ENCODE measurements at regions not wholly inside any gene's neighbourhood (a gene's known extent, or its start where the extent isn't known, plus 50 kb on each side); places are given as distances from the start of the nearest gene placed in this dataset.

- Histone ChIP-seq H3K9me3 (replicated peaks in 1 of 2; ENCODE audit: control insufficient read depth in 2 of 2, insufficient read depth in 1 of 2, low read depth in 1 of 2, low read length in 2 of 2) (no peaks in the 10 kb centered on the region), H3K4me1 (ENCODE audit: control insufficient read depth in 2 of 2, insufficient read depth in 1 of 2, low read depth in 1 of 2, low read length in 2 of 2) (peaks cover 7 to 11% of the 10 kb centered on the region in 2 donors), H2AK5ac (ENCODE audit: low read depth, low read length) (no peak overlapping the region), H2BK15ac (ENCODE audit: low read length) (no peak overlapping the region), H3K27me3 (ENCODE audit: control insufficient read depth in 3 of 3, insufficient read depth in 3 of 3, low read depth in 1 of 3, low read length in 3 of 3) (peaks cover 26 to 100% (median 56%) of the 10 kb centered on the region in 3 experiments), H3K36me3 (replicated peaks in 1 of 2; ENCODE audit: control insufficient read depth in 2 of 2, insufficient read depth in 2 of 2, low read length in 2 of 2) (no peaks in the 10 kb centered on the region), H2BK5ac (ENCODE audit: low read length) (no peak overlapping the region), H2AFZ (ENCODE audit: low read length) (peak overlapping the region; percentile 82), H4K8ac (ENCODE audit: low read depth, low read length) (no peak overlapping the region), H3K4me3 (ENCODE audit: low read length in 2 of 2) (no peak overlapping the region), H2BK120ac (ENCODE audit: low read depth, low read length) (no peak overlapping the region), H3K18ac (ENCODE audit: low read length) (no peak overlapping the region), H3K9ac (ENCODE audit: low read depth, low read length, poor library complexity) (no peak overlapping the region), H3K14ac (ENCODE audit: low read length) (no peak overlapping the region), H3K79me1 (ENCODE audit: low read depth, low read length) (no peaks in the 10 kb centered on the region), H2BK12ac (ENCODE audit: low read length) (no peak overlapping the region), H3K27ac (replicated peaks; ENCODE audit: low read length) (no peak overlapping the region), H4K91ac (ENCODE audit: low read depth, low read length, poor library complexity) (no peak overlapping the region), H3K23ac (ENCODE audit: low read depth, low read length, poor library complexity) (no peak overlapping the region), H3K4ac (ENCODE audit: low read length) (no peak overlapping the region), H3K4me2 (ENCODE audit: insufficient read depth, low read length, poor library complexity, severe bottlenecking) (peak overlapping the region; percentile 50)
- no peak for DNase-seq (ENCODE audit: low spot score)
- WGBS, 2 donors (ENCODE audit: extremely low coverage in 2 of 2, insufficient read length in 2 of 2, insufficient replicate concordance in 1 of 2): no CpG with 5 or more reads among the region's 51 CpGs
Measured at GRCh38 chr15:96416934-96417759, 86.6 kb downstream of the NR2F2 start.

- no peak overlapping the region for H3K4me3 ChIP-seq (ENCODE audit: low read length in 2 of 2)
- H2BK15ac ChIP-seq (ENCODE audit: low read length): no peak overlapping the region
- no peaks in the 10 kb centered on the region for H3K79me1 ChIP-seq (ENCODE audit: low read depth, low read length)
- no peak overlapping the region for H4K8ac ChIP-seq (ENCODE audit: low read depth, low read length)
- H3K4ac ChIP-seq (ENCODE audit: low read length): no peak overlapping the region
- no peak overlapping the region for H2AFZ ChIP-seq (ENCODE audit: low read length)
- H3K27ac ChIP-seq (replicated peaks; ENCODE audit: low read length): no peak overlapping the region
- H3K4me2 ChIP-seq (ENCODE audit: insufficient read depth, low read length, poor library complexity, severe bottlenecking): no peak overlapping the region
- H3K36me3 ChIP-seq (replicated peaks in 1 of 2; ENCODE audit: control insufficient read depth in 2 of 2, insufficient read depth in 2 of 2, low read length in 2 of 2): no peaks in the 10 kb centered on the region
- H4K91ac ChIP-seq (ENCODE audit: low read depth, low read length, poor library complexity): no peak overlapping the region
- no peak overlapping the region for H2AK5ac ChIP-seq (ENCODE audit: low read depth, low read length)
- DNase-seq (ENCODE audit: low spot score): no peak
- H2BK5ac ChIP-seq (ENCODE audit: low read length): no peak overlapping the region
- no peak overlapping the region for H3K23ac ChIP-seq (ENCODE audit: low read depth, low read length, poor library complexity)
- no CpG with 5 or more reads among the region's 14 CpGs for WGBS, 2 donors (ENCODE audit: extremely low coverage in 2 of 2, insufficient read length in 2 of 2, insufficient replicate concordance in 1 of 2)
- no peak overlapping the region for H3K18ac ChIP-seq (ENCODE audit: low read length)
- no peaks in the 10 kb centered on the region for H3K9me3 ChIP-seq (replicated peaks in 1 of 2; ENCODE audit: control insufficient read depth in 2 of 2, insufficient read depth in 1 of 2, low read depth in 1 of 2, low read length in 2 of 2)
- no peak overlapping the region for H2BK120ac ChIP-seq (ENCODE audit: low read depth, low read length)
- no peak overlapping the region for H2BK12ac ChIP-seq (ENCODE audit: low read length)
- H3K14ac ChIP-seq (ENCODE audit: low read length): no peak overlapping the region
- peaks cover 26 to 100% (median 51%) of the 10 kb centered on the region in 3 experiments for H3K27me3 ChIP-seq (ENCODE audit: control insufficient read depth in 3 of 3, insufficient read depth in 3 of 3, low read depth in 1 of 3, low read length in 3 of 3)
- no peak overlapping the region for H3K9ac ChIP-seq (ENCODE audit: low read depth, low read length, poor library complexity)
- peaks cover 7 to 11% of the 10 kb centered on the region in 2 donors for H3K4me1 ChIP-seq (ENCODE audit: control insufficient read depth in 2 of 2, insufficient read depth in 1 of 2, low read depth in 1 of 2, low read length in 2 of 2)
Measured at GRCh38 chr15:96417760-96418130, 87.2 kb downstream of the NR2F2 start.

GRCh38 chr15:96418146-96418545, 87.6 kb downstream of the NR2F2 start:
- Histone ChIP-seq H4K8ac (ENCODE audit: low read depth, low read length) (no peak overlapping the region), H3K18ac (ENCODE audit: low read length) (no peak overlapping the region), H3K14ac (ENCODE audit: low read length) (no peak overlapping the region), H3K9ac (ENCODE audit: low read depth, low read length, poor library complexity) (no peak overlapping the region), H3K36me3 (replicated peaks in 1 of 2; ENCODE audit: control insufficient read depth in 2 of 2, insufficient read depth in 2 of 2, low read length in 2 of 2) (no peaks in the 10 kb centered on the region), H2AFZ (ENCODE audit: low read length) (no peak overlapping the region), H2BK15ac (ENCODE audit: low read length) (no peak overlapping the region), H3K23ac (ENCODE audit: low read depth, low read length, poor library complexity) (no peak overlapping the region), H4K91ac (ENCODE audit: low read depth, low read length, poor library complexity) (no peak overlapping the region), H3K79me1 (ENCODE audit: low read depth, low read length) (no peaks in the 10 kb centered on the region), H2AK5ac (ENCODE audit: low read depth, low read length) (no peak overlapping the region), H3K27ac (replicated peaks; ENCODE audit: low read length) (no peak overlapping the region), H3K4me2 (ENCODE audit: insufficient read depth, low read length, poor library complexity, severe bottlenecking) (no peak overlapping the region), H2BK12ac (ENCODE audit: low read length) (no peak overlapping the region), H2BK5ac (ENCODE audit: low read length) (no peak overlapping the region), H2BK120ac (ENCODE audit: low read depth, low read length) (no peak overlapping the region), H3K27me3 (ENCODE audit: control insufficient read depth in 3 of 3, insufficient read depth in 3 of 3, low read depth in 1 of 3, low read length in 3 of 3) (peaks cover 26 to 100% (median 49%) of the 10 kb centered on the region in 3 experiments), H3K9me3 (replicated peaks in 1 of 2; ENCODE audit: control insufficient read depth in 2 of 2, insufficient read depth in 1 of 2, low read depth in 1 of 2, low read length in 2 of 2) (no peaks in the 10 kb centered on the region), H3K4me1 (ENCODE audit: control insufficient read depth in 2 of 2, insufficient read depth in 1 of 2, low read depth in 1 of 2, low read length in 2 of 2) (peaks cover 7 to 11% of the 10 kb centered on the region in 2 donors), H3K4ac (ENCODE audit: low read length) (no peak overlapping the region), H3K4me3 (ENCODE audit: low read length in 2 of 2) (no peak overlapping the region)
- no peak for DNase-seq (ENCODE audit: low spot score)
- WGBS, 2 donors (ENCODE audit: extremely low coverage in 2 of 2, insufficient read length in 2 of 2, insufficient replicate concordance in 1 of 2): no CpG with 5 or more reads among the region's 2 CpGs

DNA sequence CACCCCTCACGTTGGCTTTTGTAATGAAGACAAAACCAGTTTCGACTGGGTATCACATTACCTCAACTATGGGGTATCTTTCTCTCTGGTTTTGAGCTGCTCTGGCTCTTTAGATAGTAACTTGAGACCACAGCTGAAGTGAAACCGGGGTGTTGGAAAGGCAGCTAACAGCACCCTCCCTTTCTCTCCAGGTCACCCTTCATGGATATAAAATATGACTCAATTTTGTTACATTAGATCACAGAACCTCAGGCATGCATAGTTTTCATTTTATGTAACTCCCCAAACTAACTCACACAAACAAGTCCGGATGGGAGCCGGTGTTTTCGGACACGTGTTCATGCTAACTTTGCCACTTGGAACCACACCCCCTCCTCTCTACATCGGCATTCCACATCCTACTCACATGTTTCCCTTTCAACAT, 90.7 kb downstream of the NR2F2 start:
- no peaks in the 10 kb centered on the region for H3K79me1 ChIP-seq (ENCODE audit: low read depth, low read length)
- H3K36me3 ChIP-seq (replicated peaks in 1 of 2; ENCODE audit: control insufficient read depth in 2 of 2, insufficient read depth in 2 of 2, low read length in 2 of 2): no peaks in the 10 kb centered on the region
- H3K23ac ChIP-seq (ENCODE audit: low read depth, low read length, poor library complexity): no peak overlapping the region
- H3K4ac ChIP-seq (ENCODE audit: low read length): no peak overlapping the region
- H4K8ac ChIP-seq (ENCODE audit: low read depth, low read length): no peak overlapping the region
- no peak for DNase-seq (ENCODE audit: low spot score)
- no peak overlapping the region for H3K14ac ChIP-seq (ENCODE audit: low read length)
- no peak overlapping the region for H3K18ac ChIP-seq (ENCODE audit: low read length)
- peaks cover 5% of the 10 kb centered on the region in 2 donors for H3K4me1 ChIP-seq (ENCODE audit: control insufficient read depth in 2 of 2, insufficient read depth in 1 of 2, low read depth in 1 of 2, low read length in 2 of 2)
- no peak overlapping the region for H2BK15ac ChIP-seq (ENCODE audit: low read length)
- no peak overlapping the region for H2AFZ ChIP-seq (ENCODE audit: low read length)
- H2BK120ac ChIP-seq (ENCODE audit: low read depth, low read length): no peak overlapping the region
- no peak overlapping the region for H4K91ac ChIP-seq (ENCODE audit: low read depth, low read length, poor library complexity)
- H3K9me3 ChIP-seq (replicated peaks in 1 of 2; ENCODE audit: control insufficient read depth in 2 of 2, insufficient read depth in 1 of 2, low read depth in 1 of 2, low read length in 2 of 2): no peaks in the 10 kb centered on the region
- H3K4me2 ChIP-seq (ENCODE audit: insufficient read depth, low read length, poor library complexity, severe bottlenecking): no peak overlapping the region
- H3K27ac ChIP-seq (replicated peaks; ENCODE audit: low read length): no peak overlapping the region
- no peak overlapping the region for H2BK12ac ChIP-seq (ENCODE audit: low read length)
- WGBS, 2 donors (ENCODE audit: extremely low coverage in 2 of 2, insufficient read length in 2 of 2, insufficient replicate concordance in 1 of 2): no CpG with 5 or more reads among the region's 8 CpGs
- H3K27me3 ChIP-seq (ENCODE audit: control insufficient read depth in 3 of 3, insufficient read depth in 3 of 3, low read depth in 1 of 3, low read length in 3 of 3): peaks cover 13 to 90% (median 23%) of the 10 kb centered on the region in 3 experiments
- no peak overlapping the region for H2AK5ac ChIP-seq (ENCODE audit: low read depth, low read length)
- no peak overlapping the region for H2BK5ac ChIP-seq (ENCODE audit: low read length)
- no peak overlapping the region for H3K4me3 ChIP-seq (ENCODE audit: low read length in 2 of 2)
- H3K9ac ChIP-seq (ENCODE audit: low read depth, low read length, poor library complexity): no peak overlapping the region
